ENCODE measurements at regions not wholly inside any gene's neighbourhood (a gene's known extent, or its start where the extent isn't known, plus 50 kb on each side); places are given as distances from the start of the nearest gene placed in this dataset.

- no peak overlapping the region for H3K4me3 ChIP-seq
- no peaks in the 10 kb centered on the region for H3K9me3 ChIP-seq
- 0 out of 2 replicates have a peak, but pooled peaks cover 5% of the 10 kb centered on the region for H3K4me1 ChIP-seq
- TF ChIP-seq Cebpa-rat (IDR thresholded peaks at IDR 0.05): no peak
- H3K9ac ChIP-seq: no peak overlapping the region
- H3K27me3 ChIP-seq: no peaks in the 10 kb centered on the region
- H4K20me1 ChIP-seq: no peaks in the 10 kb centered on the region
- H3K4me2 ChIP-seq: no peak overlapping the region
- H3K27ac ChIP-seq: no peak overlapping the region
- no peaks in the 10 kb centered on the region for H3K36me3 ChIP-seq
These were observed 525.5 kb downstream of the SOX6 start for GRCh38 chr11:15830741-15831428.

GRCh38 chr11:15835788-15836411, 520.4 kb downstream of the SOX6 start:
- TF ChIP-seq Cebpa-rat (IDR thresholded peaks at IDR 0.05): no peak
- Histone ChIP-seq H3K36me3 (no peaks in the 10 kb centered on the region), H3K27me3 (no peaks in the 10 kb centered on the region), H3K9me3 (no peaks in the 10 kb centered on the region), H3K4me3 (no peak overlapping the region), H3K4me2 (no peak overlapping the region), H3K27ac (no peak overlapping the region), H4K20me1 (no peaks in the 10 kb centered on the region), H3K4me1 (no peaks in the 10 kb centered on the region), H3K9ac (no peak overlapping the region)

- Histone ChIP-seq H3K9ac (no peak overlapping the region), H4K20me1 (no peaks in the 10 kb centered on the region), H3K27me3 (no peaks in the 10 kb centered on the region), H3K4me1 (no peaks in the 10 kb centered on the region), H3K36me3 (no peaks in the 10 kb centered on the region), H3K27ac (no peak overlapping the region), H3K9me3 (no peaks in the 10 kb centered on the region), H3K4me3 (no peak overlapping the region), H3K4me2 (no peak overlapping the region)
- no peak for TF ChIP-seq Cebpa-rat (IDR thresholded peaks at IDR 0.05)
These were observed 519.6 kb downstream of the SOX6 start for GRCh38 chr11:15836795-15837194.

GRCh38 chr11:15837901-15838489, 518.4 kb downstream of the SOX6 start:
- Histone ChIP-seq H3K27me3 (no peaks in the 10 kb centered on the region), H3K27ac (no peak overlapping the region)

GRCh38 chr11:15839061-15839460, 517.3 kb downstream of the SOX6 start:
- no peak overlapping the region for H3K4me2 ChIP-seq
- no peak overlapping the region for H3K4me3 ChIP-seq
- no peak overlapping the region for H3K27ac ChIP-seq
- no peaks in the 10 kb centered on the region for H3K36me3 ChIP-seq
- no peak overlapping the region for H3K9ac ChIP-seq
- H4K20me1 ChIP-seq: no peaks in the 10 kb centered on the region
- no peak for TF ChIP-seq Cebpa-rat (IDR thresholded peaks at IDR 0.05)
- no peaks in the 10 kb centered on the region for H3K4me1 ChIP-seq
- H3K9me3 ChIP-seq: no peaks in the 10 kb centered on the region
- no peaks in the 10 kb centered on the region for H3K27me3 ChIP-seq

More at GRCh38 chr11:15837901-15838489, 518.4 kb downstream of the SOX6 start:
- Histone ChIP-seq H3K9me3 (no peaks in the 10 kb centered on the region), H4K20me1 (no peaks in the 10 kb centered on the region), H3K4me3 (no peak overlapping the region), H3K9ac (no peak overlapping the region), H3K36me3 (no peaks in the 10 kb centered on the region), H3K4me1 (no peaks in the 10 kb centered on the region), H3K4me2 (no peak overlapping the region)
- TF ChIP-seq Cebpa-rat (IDR thresholded peaks at IDR 0.05): no peak

- Histone ChIP-seq H3K4me3 (no peak overlapping the region), H3K36me3 (no peaks in the 10 kb centered on the region), H3K4me2 (no peak overlapping the region), H3K4me1 (no peaks in the 10 kb centered on the region), H3K27ac (no peak overlapping the region), H4K20me1 (no peaks in the 10 kb centered on the region), H3K9me3 (no peaks in the 10 kb centered on the region), H3K9ac (no peak overlapping the region), H3K27me3 (no peaks in the 10 kb centered on the region)
- TF ChIP-seq Cebpa-rat (IDR thresholded peaks at IDR 0.05): no peak
These were observed 515.4 kb downstream of the SOX6 start for GRCh38 chr11:15840966-15841365.

GRCh38 chr11:15841931-15842740, 514.2 kb downstream of the SOX6 start:
- TF ChIP-seq Cebpa-rat (IDR thresholded peaks at IDR 0.05): no peak
- Histone ChIP-seq H3K4me3 (no peak overlapping the region), H3K9me3 (no peaks in the 10 kb centered on the region), H3K27ac (no peak overlapping the region), H3K4me1 (no peaks in the 10 kb centered on the region), H4K20me1 (no peaks in the 10 kb centered on the region), H3K27me3 (no peaks in the 10 kb centered on the region), H3K4me2 (no peak overlapping the region), H3K9ac (no peak overlapping the region), H3K36me3 (no peaks in the 10 kb centered on the region)

- Histone ChIP-seq H3K9ac (no peak overlapping the region), H3K36me3 (no peaks in the 10 kb centered on the region), H3K4me2 (no peak overlapping the region), H4K20me1 (no peaks in the 10 kb centered on the region), H3K9me3 (no peaks in the 10 kb centered on the region), H3K4me3 (no peak overlapping the region), H3K27me3 (no peaks in the 10 kb centered on the region), H3K4me1 (no peaks in the 10 kb centered on the region), H3K27ac (no peak overlapping the region)
- TF ChIP-seq Cebpa-rat (IDR thresholded peaks at IDR 0.05): no peak
These were observed 513.0 kb downstream of the SOX6 start for GRCh38 chr11:15843309-15843872.

GRCh38 chr11:15845261-15845660, 511.1 kb downstream of the SOX6 start:
- H3K27me3 ChIP-seq: no peaks in the 10 kb centered on the region
- TF ChIP-seq Cebpa-rat (IDR thresholded peaks at IDR 0.05): no peak

More at GRCh38 chr11:15845261-15845660, 511.1 kb downstream of the SOX6 start:
- no peaks in the 10 kb centered on the region for H3K36me3 ChIP-seq
- H3K4me3 ChIP-seq: no peak overlapping the region
- H3K27ac ChIP-seq: no peak overlapping the region
- no peaks in the 10 kb centered on the region for H3K4me1 ChIP-seq
- H4K20me1 ChIP-seq: no peaks in the 10 kb centered on the region
- H3K4me2 ChIP-seq: no peak overlapping the region
- H3K9ac ChIP-seq: no peak overlapping the region
- no peaks in the 10 kb centered on the region for H3K9me3 ChIP-seq

Data from BLaER1 (cell line).